ENCODE measurements at regions not wholly inside any gene's neighbourhood (a gene's known extent, or its start where the extent isn't known, plus 50 kb on each side); places are given as distances from the start of the nearest gene placed in this dataset.

DNA sequence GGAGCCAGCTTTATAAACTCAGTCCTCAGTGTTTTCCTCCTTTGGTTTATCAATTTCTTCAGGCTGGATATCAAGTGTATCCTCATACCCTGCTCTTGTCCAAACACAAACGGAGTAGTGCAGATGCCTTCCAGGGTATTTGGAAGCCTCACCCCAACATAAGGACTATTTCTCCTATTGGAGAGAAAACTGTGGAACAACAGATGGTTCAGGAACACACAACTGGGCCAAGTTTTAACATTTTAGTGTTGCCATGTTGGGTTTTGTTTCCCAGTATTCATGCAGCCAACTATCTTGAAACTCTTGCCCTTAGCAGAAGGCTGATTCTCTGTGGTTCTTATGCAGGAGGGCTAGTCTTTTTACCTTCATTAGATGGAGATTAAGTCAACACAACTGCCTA, 398.1 kb downstream of the GABRB3 start:
- no peak for FAIRE-seq

DNA sequence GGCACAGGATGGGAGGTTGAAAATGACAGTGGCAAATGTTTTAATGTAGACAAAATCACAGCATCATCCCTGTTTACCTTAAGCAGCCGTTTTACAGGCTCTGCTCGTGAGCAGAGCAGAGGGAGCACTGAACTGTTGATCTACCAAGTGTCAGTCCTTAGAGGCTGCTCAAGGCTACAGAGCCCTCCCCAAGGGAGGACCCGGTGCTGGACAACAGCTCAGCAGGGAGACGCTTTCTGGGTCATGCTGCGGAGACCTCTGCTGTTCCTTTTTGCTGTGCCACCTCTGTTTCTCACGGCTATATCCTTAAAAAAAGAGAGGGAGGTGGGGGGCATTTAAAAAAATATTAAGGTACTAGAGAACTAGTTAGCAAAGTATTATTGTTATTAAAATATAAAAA, 400.2 kb downstream of the GABRB3 start:
- FAIRE-seq = no peak

DNA sequence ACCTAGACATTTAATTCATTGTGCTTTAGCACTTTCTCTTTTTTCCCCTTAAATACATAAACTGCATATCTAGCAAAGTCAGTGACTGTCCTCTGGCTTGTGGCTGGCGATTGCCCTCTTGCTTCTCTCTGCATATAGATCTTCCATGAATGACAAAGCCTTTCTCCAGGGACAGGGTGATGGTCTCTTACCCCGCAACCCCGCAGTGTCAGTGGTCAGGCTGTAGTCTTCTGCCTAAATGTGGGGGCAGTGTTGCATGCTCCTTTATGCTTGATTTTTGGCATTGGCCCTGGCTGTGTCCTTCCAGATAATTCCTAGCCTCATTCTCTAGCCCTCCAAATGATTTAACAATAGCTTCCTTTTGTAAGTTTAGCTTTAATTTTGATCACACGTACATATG, 407.8 kb downstream of the GABRB3 start:
- no peak for FAIRE-seq

DNA sequence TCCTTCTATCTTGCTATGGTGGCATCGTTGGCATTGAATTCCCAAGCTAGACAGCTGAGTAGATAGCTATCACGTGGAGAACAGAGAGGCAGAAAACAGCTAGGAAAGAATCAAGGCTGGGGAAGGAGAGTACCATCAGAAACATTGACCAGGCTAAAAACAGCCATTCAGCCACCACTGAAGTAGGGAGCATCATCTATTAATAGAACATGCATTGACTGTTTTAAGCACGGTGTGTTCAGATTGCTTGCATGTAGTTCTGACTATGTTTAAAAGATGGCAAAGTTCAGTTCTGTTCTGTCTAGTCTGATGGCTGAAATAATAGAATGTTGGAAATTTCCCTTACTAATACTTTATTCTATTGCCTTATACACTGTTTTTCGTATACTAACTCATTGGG, 413.0 kb downstream of the GABRB3 start:
- FAIRE-seq = no peak

DNA sequence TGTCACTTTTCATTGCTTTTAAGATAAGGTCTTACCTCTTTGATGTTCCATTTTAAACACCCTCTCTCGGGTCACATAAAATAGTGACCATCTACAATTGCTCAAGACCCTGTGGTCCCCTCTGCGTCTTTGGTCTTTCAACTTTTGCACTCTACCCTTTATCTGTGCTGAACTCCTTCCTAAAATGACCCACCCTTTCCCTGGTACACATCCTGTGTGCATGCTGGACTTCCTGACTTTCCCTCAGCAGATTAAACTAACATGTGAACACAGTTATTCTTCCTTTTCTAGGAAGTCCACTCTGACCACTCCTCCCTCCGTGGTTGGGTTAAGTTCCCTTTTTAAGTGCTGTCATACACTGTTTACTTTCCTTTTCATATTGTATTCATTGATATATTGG, 414.2 kb downstream of the GABRB3 start:
- FAIRE-seq = no peak

DNA sequence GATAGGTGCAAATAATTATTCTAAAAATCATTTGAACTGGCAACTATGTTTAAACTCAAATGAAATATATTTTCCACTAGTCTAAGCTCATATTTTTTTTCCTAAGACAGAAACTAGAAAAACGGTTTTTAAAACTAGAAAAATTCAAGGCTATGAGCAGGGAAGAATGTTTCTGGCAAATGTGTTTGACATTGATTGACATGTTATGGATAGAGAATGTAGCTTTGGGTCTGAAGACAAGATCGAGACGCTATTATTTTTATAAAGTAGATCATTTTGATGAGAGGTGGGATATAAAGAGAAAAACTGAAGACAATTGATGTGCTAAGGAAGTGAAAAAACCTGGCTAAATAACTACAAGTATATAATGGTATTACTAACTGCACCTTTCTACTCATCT, 415.2 kb downstream of the GABRB3 start:
- FAIRE-seq = no peak

DNA sequence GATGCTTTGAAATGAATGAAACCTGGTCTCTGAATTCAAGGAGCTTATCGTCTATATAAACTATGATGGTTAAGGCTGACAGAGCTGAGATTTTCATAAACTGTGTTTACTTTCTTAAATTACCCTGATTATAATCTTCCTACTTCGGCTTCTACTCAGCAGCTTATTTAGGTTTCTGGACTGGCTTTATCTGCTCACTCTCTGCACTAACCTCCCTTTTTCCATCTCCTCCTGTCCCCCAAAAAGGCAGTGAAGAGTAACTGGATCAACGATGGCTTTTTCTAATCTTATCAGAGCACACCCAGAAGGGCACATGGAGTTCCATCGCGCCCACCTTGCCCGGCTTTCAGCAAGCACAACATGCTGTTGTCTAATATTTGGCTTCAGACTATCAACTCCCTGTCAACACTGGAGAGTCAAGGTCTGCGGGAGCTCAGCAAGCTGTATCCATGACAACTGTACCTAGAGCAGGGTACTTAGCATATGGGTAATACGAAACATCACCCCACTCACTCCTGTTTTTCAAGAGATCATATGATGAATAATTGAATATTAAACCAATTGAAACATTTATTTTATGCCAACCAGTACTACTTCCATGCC, 417.3 kb downstream of the GABRB3 start:
- no peak for FAIRE-seq

DNA sequence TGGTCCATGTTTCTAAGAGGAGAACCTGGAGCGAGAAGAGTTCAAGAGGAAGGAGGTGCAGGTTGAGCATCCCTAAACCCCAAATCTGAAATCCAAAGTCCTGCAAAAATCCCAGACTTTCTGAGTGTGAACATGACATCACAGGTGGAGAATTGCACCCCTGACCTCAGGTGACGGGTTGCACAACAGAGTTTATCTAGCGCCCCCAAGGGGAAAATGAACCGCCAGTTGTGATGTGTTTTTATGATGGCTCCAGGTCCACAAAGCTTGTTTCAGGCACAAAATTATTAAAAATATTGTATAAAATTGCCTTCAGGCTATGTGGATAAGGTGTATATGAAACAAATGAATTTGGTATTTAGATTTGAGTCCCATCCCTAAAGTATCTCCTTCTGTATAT, 420.0 kb downstream of the GABRB3 start:
- no peak for FAIRE-seq

DNA sequence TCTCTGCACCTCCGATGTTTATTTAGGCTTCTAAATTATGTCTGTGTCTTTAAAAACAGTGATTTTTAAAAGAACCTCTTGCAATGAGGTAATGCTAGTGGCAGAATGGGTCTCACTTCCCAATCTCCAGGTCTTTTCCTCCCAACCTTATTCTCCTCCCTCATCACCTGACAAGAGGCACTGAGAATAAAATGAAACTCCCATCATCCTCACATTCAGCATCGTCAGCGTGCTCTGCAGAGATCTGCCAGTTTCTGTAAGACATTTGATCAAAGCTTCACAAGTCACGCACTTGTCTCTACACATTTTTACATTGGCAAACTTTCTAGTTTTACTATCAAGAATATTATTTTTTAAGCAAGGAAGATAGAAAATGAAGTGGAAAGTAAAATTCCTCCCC, 420.5 kb downstream of the GABRB3 start:
- no peak for FAIRE-seq

DNA sequence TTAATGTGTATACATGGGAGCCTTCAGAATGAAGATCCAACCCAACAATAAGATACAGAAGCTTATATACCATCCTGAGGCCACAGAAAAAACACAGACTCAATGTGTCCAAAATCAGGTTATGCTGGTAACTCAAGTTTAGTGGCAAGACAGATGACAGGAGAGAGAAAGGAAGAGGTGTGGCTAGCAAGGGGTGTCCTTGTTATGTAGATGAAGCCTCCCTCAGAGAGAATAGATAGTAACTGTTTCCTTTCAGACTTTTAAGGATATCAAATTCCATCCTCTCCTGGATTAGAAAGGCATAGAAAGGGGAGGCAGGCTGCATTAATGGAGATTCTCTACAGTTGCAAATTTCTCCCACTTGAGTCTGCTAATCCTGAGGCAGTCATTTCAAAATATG, 447.4 kb downstream of the GABRB3 start:
- FAIRE-seq = no peak

DNA sequence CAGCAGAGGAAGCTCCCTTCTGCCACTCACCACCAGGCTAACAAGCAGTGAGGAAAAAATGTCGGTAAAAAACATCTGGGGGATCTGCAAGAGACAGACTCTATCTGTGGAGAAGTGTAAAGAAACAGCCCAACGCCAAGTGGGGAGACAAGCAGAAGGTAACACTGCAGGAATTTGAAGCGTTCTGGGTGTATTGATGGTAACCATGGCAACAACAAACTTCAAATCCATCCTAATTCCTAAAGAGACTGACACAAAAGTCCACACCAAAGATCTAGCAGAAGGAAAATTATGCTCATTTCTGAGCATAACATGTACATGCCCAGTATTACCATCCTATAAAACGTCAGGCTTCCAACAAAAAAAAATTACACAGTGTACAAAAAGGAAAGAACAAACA, 449.3 kb downstream of the GABRB3 start:
- FAIRE-seq = no peak

DNA sequence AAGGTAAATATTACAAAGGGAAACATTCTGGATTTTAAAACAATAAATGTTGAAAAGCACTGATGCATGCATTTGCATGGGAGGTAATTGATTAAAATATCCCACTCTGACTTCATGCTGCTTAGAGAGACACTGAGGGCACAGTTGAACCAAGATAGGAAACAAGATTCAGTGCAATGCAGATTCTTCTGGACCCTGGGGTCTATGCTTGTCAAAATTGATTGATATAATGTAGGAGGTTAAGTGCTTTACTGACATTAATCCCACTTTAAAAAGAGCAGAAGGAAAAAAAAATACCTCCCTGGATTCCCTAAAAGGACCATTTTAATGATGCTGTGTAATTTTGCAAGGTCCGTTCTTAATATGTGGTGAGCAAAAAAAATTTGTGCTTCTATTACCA, 454.2 kb downstream of the GABRB3 start:
- no peak for FAIRE-seq

DNA sequence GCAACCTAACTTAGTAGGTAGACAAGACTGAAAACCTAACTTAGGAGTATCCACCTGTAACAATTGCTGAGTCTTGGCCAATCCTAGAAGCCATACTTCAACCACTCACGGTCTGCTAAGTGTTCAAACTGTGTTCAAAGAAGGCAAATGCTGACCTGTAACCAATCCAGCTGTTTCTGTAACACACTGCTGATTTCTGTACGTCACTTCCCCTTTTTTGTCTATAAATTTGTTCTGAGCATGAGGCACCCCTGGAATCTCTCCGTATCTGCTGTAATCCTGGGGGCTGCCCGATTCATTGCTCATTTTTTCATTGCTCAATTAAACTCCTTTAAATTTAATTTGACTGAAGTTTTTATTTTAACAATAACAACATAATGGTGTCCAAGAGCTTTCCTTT, 451.4 kb upstream of the ATP10A start:
- no peak for FAIRE-seq

DNA sequence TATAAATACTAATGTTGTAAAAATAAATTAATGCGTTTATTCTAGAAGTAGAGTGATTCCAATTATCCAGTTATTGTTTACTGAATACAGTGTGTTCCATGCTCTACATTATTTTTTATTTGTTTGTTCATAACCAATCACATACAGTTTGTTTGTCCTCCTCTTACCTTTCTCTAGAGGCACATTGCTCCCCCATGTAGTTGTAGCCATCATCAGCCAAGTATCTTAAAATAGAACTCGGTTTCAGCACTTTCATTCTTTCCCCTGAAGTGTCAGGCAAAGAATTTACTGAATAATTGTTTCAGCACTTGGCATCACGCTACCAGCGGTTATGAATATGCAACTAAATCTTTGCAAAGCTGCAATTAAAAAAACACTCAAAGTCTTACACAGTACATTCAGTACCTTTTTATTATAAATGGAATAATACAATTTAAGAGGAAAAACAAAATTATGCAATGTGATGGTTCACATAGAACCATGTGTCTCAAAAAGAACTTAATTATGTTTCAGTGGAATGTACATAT, 448.6 kb upstream of the ATP10A start:
- FAIRE-seq = no peak

DNA sequence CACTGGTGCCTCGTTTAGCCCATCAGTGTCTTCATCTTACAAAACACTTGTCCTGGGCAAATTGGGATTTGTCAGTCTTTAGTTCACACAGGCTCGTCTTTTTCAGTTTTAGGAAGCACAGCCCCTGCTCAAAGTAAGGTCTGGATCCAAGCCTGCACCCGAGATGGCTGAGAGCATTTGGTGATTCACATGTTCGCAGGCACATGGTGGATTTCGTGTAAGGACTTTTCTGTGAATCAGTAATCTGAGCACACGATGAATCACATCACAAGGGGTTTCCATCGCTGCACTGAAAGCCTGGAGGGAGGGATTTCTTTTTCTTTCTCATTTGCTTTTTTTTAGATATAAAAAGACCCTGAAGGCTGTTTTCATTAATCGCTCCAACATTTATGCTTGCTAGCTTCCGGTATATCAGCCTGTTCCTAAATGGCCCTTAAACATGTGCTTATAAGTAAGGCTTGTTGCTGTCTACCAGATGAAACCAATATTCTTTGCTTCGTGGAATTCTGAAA, 435.6 kb upstream of the ATP10A start:
- FAIRE-seq = no peak

DNA sequence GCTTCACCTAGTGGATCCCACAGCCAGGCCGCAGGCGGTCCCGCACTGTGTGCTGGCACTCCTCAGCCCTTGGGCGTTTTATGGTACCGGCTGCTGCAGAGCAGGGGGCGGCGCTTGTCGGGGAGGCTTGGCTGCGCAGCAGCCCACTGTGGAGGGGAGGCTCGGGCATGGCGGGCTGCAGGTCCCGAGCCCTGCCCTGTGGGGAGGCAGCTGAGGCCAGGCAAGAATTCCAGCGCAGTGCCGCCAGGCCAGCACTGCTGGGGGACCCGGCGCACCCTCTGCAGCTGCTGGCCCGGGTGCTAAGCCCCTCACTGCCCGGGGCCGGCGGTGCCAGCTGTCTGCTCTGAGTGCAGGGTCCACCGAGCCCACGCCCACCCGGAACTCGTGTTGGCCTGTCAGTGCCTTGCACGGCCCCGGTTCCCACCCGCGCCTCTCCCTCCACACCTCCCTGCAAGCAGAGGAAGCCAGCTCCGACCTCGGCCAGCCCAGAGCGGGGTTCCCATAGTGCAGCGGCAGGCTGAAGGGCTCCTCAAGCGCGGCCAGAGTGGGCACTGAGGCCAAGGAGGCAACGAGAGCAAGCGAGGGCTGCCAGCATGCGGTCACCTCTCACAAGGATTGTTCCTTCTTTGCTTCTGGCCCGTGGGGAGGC, 435.0 kb upstream of the ATP10A start:
- no peak for FAIRE-seq

DNA sequence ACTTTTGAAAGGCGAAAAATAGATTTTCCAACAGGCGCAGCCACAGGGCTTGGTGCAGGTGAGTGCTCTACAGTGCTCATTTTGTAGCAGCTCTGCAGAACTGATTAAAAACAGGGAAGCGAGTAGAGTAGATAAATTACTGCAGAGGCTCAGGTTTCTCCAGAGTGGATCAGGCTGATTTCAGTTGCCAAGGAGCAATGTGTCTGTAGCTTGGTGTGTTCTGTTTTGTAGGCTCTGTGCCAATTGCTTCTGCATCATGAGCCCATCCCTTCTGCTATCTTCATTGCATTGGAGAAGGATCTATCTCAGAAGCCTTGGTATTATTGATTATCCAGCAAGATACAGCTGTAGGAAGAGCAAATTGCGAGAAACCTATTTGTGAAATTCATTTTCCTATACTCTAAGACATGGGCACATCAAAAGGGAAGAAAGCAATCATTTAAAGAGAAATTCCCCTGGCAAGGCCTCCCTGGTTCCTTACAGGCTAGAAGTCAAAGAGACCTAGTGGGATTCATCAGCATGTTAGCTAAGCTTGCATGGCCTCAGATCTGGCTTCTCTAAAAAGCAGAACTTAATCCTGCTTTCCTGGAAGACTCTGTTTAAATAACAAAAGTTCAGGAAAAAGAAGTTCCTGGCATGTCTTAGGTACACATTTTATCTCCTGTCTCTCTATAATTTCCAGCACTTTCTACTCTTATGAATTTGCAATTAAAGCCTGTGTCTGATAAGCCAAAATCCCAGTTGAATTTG, 432.4 kb upstream of the ATP10A start:
- FAIRE-seq = no peak

DNA sequence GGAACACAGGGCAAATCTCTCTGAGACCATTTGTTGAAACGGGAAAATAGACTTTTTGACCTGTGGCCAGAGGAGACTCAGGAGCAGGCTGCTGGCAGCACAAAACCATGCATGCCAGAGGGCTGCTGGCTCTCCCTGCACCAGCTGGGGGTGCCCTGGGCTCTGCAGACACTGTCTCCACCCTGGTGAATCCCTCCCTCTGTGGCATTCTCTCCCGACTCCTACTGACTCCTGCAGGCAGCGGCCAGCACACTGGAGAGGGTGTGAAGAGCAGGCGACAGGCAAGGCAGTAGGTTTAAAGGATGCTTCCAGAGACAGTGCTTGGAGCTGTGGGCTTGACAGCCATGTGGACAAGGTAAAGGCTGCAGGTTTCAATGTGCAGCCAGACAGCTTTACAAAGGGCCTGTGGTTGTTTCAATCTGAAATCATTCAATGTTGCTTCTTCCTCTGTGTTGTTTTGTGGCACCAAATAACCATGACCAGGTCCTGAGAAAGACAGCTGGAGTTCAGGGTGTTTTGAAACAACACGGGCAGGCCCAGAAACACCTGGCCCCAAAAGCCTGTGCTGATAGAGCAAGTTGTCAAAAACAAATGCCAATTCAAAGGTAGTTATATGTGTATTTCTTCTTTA, 431.0 kb upstream of the ATP10A start:
- FAIRE-seq = no peak

DNA sequence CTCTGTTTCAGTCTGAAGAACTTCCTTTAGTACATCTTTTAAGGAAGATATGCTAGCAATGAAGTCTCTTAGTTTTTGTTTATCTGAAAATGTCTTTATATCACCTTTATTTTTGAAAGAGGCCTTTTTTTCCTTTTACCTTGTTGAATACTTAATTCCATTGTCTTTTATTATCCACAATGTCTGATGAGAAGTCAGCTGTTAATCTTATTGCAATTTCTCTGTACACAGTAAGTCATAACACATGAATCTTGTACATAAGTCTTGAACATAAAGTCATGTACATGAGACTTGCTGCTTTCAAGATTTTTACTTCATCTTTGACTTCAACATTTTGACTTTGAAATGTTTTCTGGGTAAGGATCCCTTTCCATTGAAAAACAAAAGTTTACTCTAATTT, 424.3 kb upstream of the ATP10A start:
- no peak for FAIRE-seq

DNA sequence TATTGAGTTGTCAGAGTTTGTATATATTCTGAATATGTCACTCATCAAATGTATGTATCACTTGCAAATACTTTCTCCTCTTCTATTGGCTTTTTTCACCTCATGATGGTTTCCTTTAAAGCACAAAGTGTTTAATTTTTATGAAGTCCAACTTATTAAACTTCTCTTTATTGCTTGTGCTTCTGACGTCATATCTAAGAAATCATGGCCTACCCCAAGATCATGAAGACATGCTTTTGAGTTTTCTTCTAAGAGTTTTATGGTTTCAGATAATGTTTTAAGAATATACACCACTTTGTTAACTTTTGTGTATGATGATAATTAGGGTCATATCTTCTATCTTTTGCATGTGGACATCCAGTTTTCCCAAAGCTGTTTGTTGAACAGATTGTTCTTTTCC, 417.2 kb upstream of the ATP10A start:
- no peak for FAIRE-seq

DNA sequence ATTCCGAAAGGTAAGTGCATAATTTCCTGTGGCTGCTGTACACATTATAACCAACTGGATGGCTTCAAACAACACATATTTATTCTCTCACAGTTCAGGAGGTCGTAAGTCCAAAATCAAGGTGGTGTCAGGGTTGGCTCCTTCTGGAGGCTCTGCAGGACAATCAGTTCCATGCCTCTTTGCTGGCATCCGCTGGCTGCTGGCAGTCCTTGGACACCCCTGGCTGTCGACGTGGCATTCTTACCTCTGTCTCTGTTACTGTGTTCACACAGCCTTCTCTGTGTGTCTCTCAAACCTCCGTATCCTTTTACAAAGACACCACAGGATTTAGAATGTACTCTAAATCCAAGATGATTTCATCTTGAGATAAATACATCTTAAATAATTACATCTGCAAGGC, 398.8 kb upstream of the ATP10A start:
- no peak for FAIRE-seq

DNA sequence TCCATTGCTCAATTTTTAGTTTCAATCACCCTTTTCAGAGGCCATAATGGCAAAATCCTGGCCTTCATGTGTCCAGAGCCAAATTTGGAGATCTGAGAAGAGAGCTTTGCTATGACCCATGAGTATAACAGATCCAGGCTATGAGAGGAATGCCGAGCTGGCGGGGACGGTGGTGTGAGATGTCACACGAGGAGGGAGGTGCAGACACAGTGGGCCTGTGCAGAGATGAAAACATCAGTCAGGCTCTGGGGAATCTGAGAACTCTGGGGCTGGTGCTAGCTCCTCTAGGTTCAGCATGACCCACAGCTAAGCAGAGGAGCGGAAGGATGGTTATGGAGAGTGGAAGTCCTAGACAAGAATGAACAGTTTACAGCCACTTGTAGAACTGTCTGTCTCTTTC, 398.3 kb upstream of the ATP10A start:
- FAIRE-seq = no peak

DNA sequence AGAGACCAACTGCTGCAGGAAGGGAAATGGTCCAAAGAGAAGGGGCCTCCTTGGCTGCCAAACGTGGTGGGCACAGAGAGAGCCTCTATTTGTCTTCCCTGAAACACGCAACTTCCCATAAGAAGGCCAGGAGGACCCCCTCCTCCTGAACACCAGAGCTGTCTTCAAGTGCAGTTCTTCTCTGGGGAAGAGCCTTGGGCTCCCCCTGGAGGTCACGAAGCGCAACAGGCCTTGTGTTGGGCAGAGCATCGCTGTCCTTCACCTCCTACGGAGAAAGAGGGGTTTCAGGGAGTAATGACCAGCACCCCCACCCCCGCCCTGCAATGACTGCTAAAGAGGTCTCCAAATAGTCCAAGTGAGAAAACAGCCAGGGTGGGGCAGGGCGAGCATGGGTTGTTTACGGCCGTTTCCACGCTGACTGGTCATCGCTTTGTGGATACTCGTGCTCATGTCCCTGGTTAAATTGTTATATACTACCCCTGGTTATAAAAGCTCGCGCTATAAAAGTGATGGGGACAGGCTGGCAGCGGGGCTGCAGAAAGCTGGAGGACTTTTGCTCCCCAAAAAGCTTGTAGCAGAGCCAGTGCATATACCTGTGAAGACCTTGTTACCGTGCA, 397.5 kb upstream of the ATP10A start:
- no peak for FAIRE-seq
